ENCODE measurements at regions not wholly inside any gene's neighbourhood (a gene's known extent, or its start where the extent isn't known, plus 50 kb on each side); places are given as distances from the start of the nearest gene placed in this dataset.

- no peaks in the 10 kb centered on the region for H3K36me3 Mint-ChIP-seq
- no peak overlapping the region for H3K27ac Mint-ChIP-seq
- H3K4me1 Mint-ChIP-seq (ENCODE audit: low read depth in 2 of 2): no peaks in the 10 kb centered on the region
- H3K9me3 Mint-ChIP-seq: peaks cover 5% of the 10 kb centered on the region
- no peak overlapping the region for H3K4me3 Mint-ChIP-seq
- H3K27me3 Mint-ChIP-seq: no peaks in the 10 kb centered on the region
- no peak for ATAC-seq
- DNase-seq (ENCODE audit: low spot score): no peak
These were observed 452.2 kb downstream of the TUSC7 start for GRCh38 chr3:117161816-117162215.

- Mint-ChIP-seq H3K4me1 (ENCODE audit: low read depth in 2 of 2) (no peaks in the 10 kb centered on the region), H3K27me3 (no peaks in the 10 kb centered on the region), H3K27ac (no peak overlapping the region), H3K36me3 (no peaks in the 10 kb centered on the region), H3K9me3 (peaks cover 5% of the 10 kb centered on the region), H3K4me3 (no peak overlapping the region)
- ATAC-seq (no peak), DNase-seq (ENCODE audit: low spot score) (no peak)
These were observed 455.6 kb downstream of the TUSC7 start for GRCh38 chr3:117165176-117165575.

GRCh38 chr3:117165601-117166051 is 456.0 kb downstream of the TUSC7 start:
- no peaks in the 10 kb centered on the region for H3K4me1 Mint-ChIP-seq (ENCODE audit: low read depth in 2 of 2)

GRCh38 chr3:117168896-117169295 is 459.3 kb downstream of the TUSC7 start:
- Mint-ChIP-seq H3K9me3 (peaks cover 5% of the 10 kb centered on the region), H3K36me3 (no peaks in the 10 kb centered on the region), H3K4me3 (no peak overlapping the region)

More at GRCh38 chr3:117165601-117166051, 456.0 kb downstream of the TUSC7 start:
- Mint-ChIP-seq H3K36me3 (no peaks in the 10 kb centered on the region), H3K9me3 (peaks cover 5% of the 10 kb centered on the region), H3K27me3 (no peaks in the 10 kb centered on the region), H3K27ac (no peak overlapping the region), H3K4me3 (no peak overlapping the region)
- ATAC-seq (no peak), DNase-seq (ENCODE audit: low spot score) (no peak)

GRCh38 chr3:117170094-117170493 is 460.5 kb downstream of the TUSC7 start:
- Mint-ChIP-seq H3K36me3 (no peaks in the 10 kb centered on the region), H3K9me3 (peaks cover 5% of the 10 kb centered on the region), H3K27me3 (no peaks in the 10 kb centered on the region), H3K4me3 (no peak overlapping the region), H3K27ac (no peak overlapping the region), H3K4me1 (ENCODE audit: low read depth in 2 of 2) (no peaks in the 10 kb centered on the region)
- no peak for DNase-seq (ENCODE audit: low spot score)
- ATAC-seq: no peak

More at GRCh38 chr3:117168896-117169295, 459.3 kb downstream of the TUSC7 start:
- Mint-ChIP-seq H3K27ac (no peak overlapping the region), H3K4me1 (ENCODE audit: low read depth in 2 of 2) (no peaks in the 10 kb centered on the region), H3K27me3 (no peaks in the 10 kb centered on the region)
- ATAC-seq (no peak), DNase-seq (ENCODE audit: low spot score) (no peak)

- H3K27me3 Mint-ChIP-seq: no peaks in the 10 kb centered on the region
- no peak overlapping the region for H3K4me3 Mint-ChIP-seq
- no peak for ATAC-seq
- H3K27ac Mint-ChIP-seq: no peak overlapping the region
- DNase-seq (ENCODE audit: low spot score): no peak
- H3K4me1 Mint-ChIP-seq (ENCODE audit: low read depth in 2 of 2): no peaks in the 10 kb centered on the region
- H3K36me3 Mint-ChIP-seq: no peaks in the 10 kb centered on the region
- H3K9me3 Mint-ChIP-seq: peaks cover 5% of the 10 kb centered on the region
These were observed 461.5 kb downstream of the TUSC7 start for GRCh38 chr3:117171124-117171523.

- no peak overlapping the region for H3K4me3 Mint-ChIP-seq
- H3K4me1 Mint-ChIP-seq (ENCODE audit: low read depth in 2 of 2): no peaks in the 10 kb centered on the region
- ATAC-seq (no peak), DNase-seq (ENCODE audit: low spot score) (no peak)
- H3K36me3 Mint-ChIP-seq: no peaks in the 10 kb centered on the region
- no peaks in the 10 kb centered on the region for H3K27me3 Mint-ChIP-seq
- no peak overlapping the region for H3K27ac Mint-ChIP-seq
- H3K9me3 Mint-ChIP-seq: peaks cover under 1% of the 10 kb centered on the region
These were observed 462.8 kb downstream of the TUSC7 start for GRCh38 chr3:117172426-117172825.

GRCh38 chr3:117181222-117181621 is 471.6 kb downstream of the TUSC7 start:
- Mint-ChIP-seq H3K4me3 (no peak overlapping the region), H3K27ac (no peak overlapping the region), H3K4me1 (ENCODE audit: low read depth in 2 of 2) (no peaks in the 10 kb centered on the region), H3K27me3 (no peaks in the 10 kb centered on the region), H3K9me3 (peaks cover 12% of the 10 kb centered on the region), H3K36me3 (no peaks in the 10 kb centered on the region)
- DNase-seq (ENCODE audit: low spot score) (no peak), ATAC-seq (no peak)

GRCh38 chr3:117184574-117184973 is 475.0 kb downstream of the TUSC7 start:
- Mint-ChIP-seq H3K27me3 (no peaks in the 10 kb centered on the region), H3K4me3 (no peak overlapping the region), H3K9me3 (peaks cover 7% of the 10 kb centered on the region), H3K27ac (no peak overlapping the region), H3K4me1 (ENCODE audit: low read depth in 2 of 2) (no peaks in the 10 kb centered on the region), H3K36me3 (peaks cover 4% of the 10 kb centered on the region)
- ATAC-seq (no peak), DNase-seq (ENCODE audit: low spot score) (no peak)

- H3K4me1 Mint-ChIP-seq (ENCODE audit: low read depth in 2 of 2): no peaks in the 10 kb centered on the region
- H3K27ac Mint-ChIP-seq: no peak overlapping the region
- DNase-seq (ENCODE audit: low spot score) (no peak), ATAC-seq (no peak)
- no peak overlapping the region for H3K4me3 Mint-ChIP-seq
- H3K9me3 Mint-ChIP-seq: peaks cover 7% of the 10 kb centered on the region
- H3K36me3 Mint-ChIP-seq: peaks cover 10% of the 10 kb centered on the region
- H3K27me3 Mint-ChIP-seq: no peaks in the 10 kb centered on the region
These were observed 481.7 kb downstream of the TUSC7 start for GRCh38 chr3:117191245-117191644.

- Mint-ChIP-seq H3K27ac (no peak overlapping the region), H3K9me3 (peaks cover 11% of the 10 kb centered on the region), H3K27me3 (no peaks in the 10 kb centered on the region), H3K4me1 (ENCODE audit: low read depth in 2 of 2) (no peaks in the 10 kb centered on the region), H3K36me3 (peaks cover 6% of the 10 kb centered on the region), H3K4me3 (no peak overlapping the region)
- DNase-seq (ENCODE audit: low spot score) (no peak), ATAC-seq (no peak)
These were observed 483.3 kb downstream of the TUSC7 start for GRCh38 chr3:117192888-117193287.

- no peak for DNase-seq (ENCODE audit: low spot score)
- no peak for ATAC-seq
- no peak overlapping the region for H3K27ac Mint-ChIP-seq
- H3K27me3 Mint-ChIP-seq: no peaks in the 10 kb centered on the region
- H3K4me1 Mint-ChIP-seq (ENCODE audit: low read depth in 2 of 2): no peaks in the 10 kb centered on the region
- H3K9me3 Mint-ChIP-seq: peaks cover 11% of the 10 kb centered on the region
- no peak overlapping the region for H3K4me3 Mint-ChIP-seq
- peaks cover 6% of the 10 kb centered on the region for H3K36me3 Mint-ChIP-seq
These were observed 483.8 kb downstream of the TUSC7 start for GRCh38 chr3:117193390-117193789.

- Mint-ChIP-seq H3K4me1 (ENCODE audit: low read depth in 2 of 2) (no peaks in the 10 kb centered on the region), H3K9me3 (peaks cover 17% of the 10 kb centered on the region), H3K4me3 (no peak overlapping the region), H3K27me3 (no peaks in the 10 kb centered on the region), H3K27ac (no peak overlapping the region), H3K36me3 (peaks cover 6% of the 10 kb centered on the region)
- ATAC-seq (no peak), DNase-seq (ENCODE audit: low spot score) (no peak)
These were observed 485.5 kb downstream of the TUSC7 start for GRCh38 chr3:117195034-117195433.

- Mint-ChIP-seq H3K9me3 (peaks cover 23% of the 10 kb centered on the region), H3K27me3 (no peaks in the 10 kb centered on the region), H3K4me1 (ENCODE audit: low read depth in 2 of 2) (no peaks in the 10 kb centered on the region), H3K4me3 (no peak overlapping the region), H3K27ac (no peak overlapping the region), H3K36me3 (peaks cover 5% of the 10 kb centered on the region)
- DNase-seq (ENCODE audit: low spot score) (no peak), ATAC-seq (no peak)
These were observed 491.4 kb downstream of the TUSC7 start for GRCh38 chr3:117200962-117201361.
